ENCODE measurements at regions not wholly inside any gene's neighbourhood (a gene's known extent, or its start where the extent isn't known, plus 50 kb on each side); places are given as distances from the start of the nearest gene placed in this dataset.
"Not testable (repeated sequence)": the region's sequence is repeated elsewhere in the genome, so short reads cannot be mapped to it uniquely, and the experiment has no call there.

GRCh38 chr14:89699071-89699470, 255.5 kb downstream of the EFCAB11 start:
- TF ChIP-seq CTCF (IDR thresholded peaks at IDR 0.05; ENCODE audit: low read depth, low read length, missing control alignments), result no peak
- no peak overlapping the region for H3K4me3 ChIP-seq (ENCODE audit: low read depth, low read length)
- no peak for DNase-seq (ENCODE audit: low read depth)
- in situ Hi-C loops (cut with HindIII; ENCODE audit: low sequenced_read_pairs), result no loop called here

- no peak for DNase-seq (ENCODE audit: low read depth)
- H3K4me3 ChIP-seq (ENCODE audit: low read depth, low read length), result no peak overlapping the region
- no peak for TF ChIP-seq CTCF (IDR thresholded peaks at IDR 0.05; ENCODE audit: low read depth, low read length, missing control alignments)
- in situ Hi-C loops (cut with HindIII; ENCODE audit: low sequenced_read_pairs), result no loop called here
Measured at GRCh38 chr14:89697281-89698060, 257.1 kb downstream of the EFCAB11 start.

- DNase-seq (ENCODE audit: low read depth), result no peak
- H3K4me3 ChIP-seq (ENCODE audit: low read depth, low read length), result no peak overlapping the region
- in situ Hi-C loops (cut with HindIII; ENCODE audit: low sequenced_read_pairs), result no loop called here
- no peak for TF ChIP-seq CTCF (IDR thresholded peaks at IDR 0.05; ENCODE audit: low read depth, low read length, missing control alignments)
Measured at GRCh38 chr14:89695846-89696245, 258.7 kb downstream of the EFCAB11 start.

- in situ Hi-C loops (cut with HindIII; ENCODE audit: low sequenced_read_pairs), result no loop called here
- no peak for DNase-seq (ENCODE audit: low read depth)
- TF ChIP-seq CTCF (IDR thresholded peaks at IDR 0.05; ENCODE audit: low read depth, low read length, missing control alignments), result no peak
- no peak overlapping the region for H3K4me3 ChIP-seq (ENCODE audit: low read depth, low read length)
Measured at GRCh38 chr14:89690139-89690538, 264.4 kb downstream of the EFCAB11 start.

GRCh38 chr14:89689711-89690110, 264.8 kb downstream of the EFCAB11 start:
- H3K4me3 ChIP-seq (ENCODE audit: low read depth, low read length); in situ Hi-C loops (cut with HindIII; ENCODE audit: low sequenced_read_pairs); DNase-seq (ENCODE audit: low read depth): not testable (repeated sequence)

- in situ Hi-C loops (cut with HindIII; ENCODE audit: low sequenced_read_pairs), result no loop called here
- H3K4me3 ChIP-seq (ENCODE audit: low read depth, low read length), result no peak overlapping the region
- no peak for DNase-seq (ENCODE audit: low read depth)
- TF ChIP-seq CTCF (IDR thresholded peaks at IDR 0.05; ENCODE audit: low read depth, low read length, missing control alignments), result no peak
Measured at GRCh38 chr14:89688507-89689211, 265.9 kb downstream of the EFCAB11 start.

- DNase-seq (ENCODE audit: low read depth); in situ Hi-C loops (cut with HindIII; ENCODE audit: low sequenced_read_pairs): not testable (repeated sequence)
Measured at GRCh38 chr14:89687129-89687528, 267.4 kb downstream of the EFCAB11 start.

More at GRCh38 chr14:89687129-89687528, 267.4 kb downstream of the EFCAB11 start:
- H3K4me3 ChIP-seq (ENCODE audit: low read depth, low read length), result not testable (repeated sequence)
